ENCODE measurements at regions not wholly inside any gene's neighbourhood (a gene's known extent, or its start where the extent isn't known, plus 50 kb on each side); places are given as distances from the start of the nearest gene placed in this dataset.

DNA sequence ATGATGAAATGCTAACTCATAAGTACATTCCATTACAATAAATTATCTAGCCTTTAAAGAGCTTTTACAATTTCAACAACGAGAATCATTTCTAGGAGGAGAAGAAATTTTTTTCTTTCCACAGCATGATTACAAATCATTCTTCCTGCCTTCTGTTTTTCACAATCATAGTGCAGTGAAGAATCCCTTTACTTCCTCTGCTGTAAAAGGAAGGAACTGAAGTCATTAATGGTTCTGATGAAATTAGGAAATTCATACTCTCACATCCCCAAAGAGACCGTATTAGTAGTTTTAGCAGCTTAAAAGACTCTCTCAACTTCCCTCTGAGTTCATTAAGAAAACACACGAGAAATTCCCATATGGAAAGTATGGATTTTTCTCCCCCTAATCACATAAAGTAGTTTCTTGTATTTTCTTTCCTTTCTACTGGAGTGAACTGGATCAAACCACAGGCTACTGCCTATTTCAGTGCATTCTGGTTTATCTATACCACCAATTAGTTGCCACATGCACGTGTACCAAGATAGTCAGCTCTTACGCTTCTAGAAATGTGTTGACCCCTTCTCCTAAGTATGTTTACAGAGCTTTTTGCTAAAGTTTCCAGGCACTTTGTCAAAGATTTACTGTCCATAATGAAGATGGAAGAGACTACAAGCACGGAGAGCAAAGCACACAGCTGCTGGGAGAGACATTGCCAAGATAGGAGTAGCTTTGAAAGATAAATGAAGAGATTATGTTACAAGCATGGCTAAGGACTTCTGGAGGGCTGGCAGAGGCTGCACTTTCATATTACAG, 58.9 kb upstream of the KITLG start:
- Histone ChIP-seq H3K4me3 (no peak overlapping the region), H3K27me3 (replicated peaks; ENCODE audit: insufficient read depth) (no peaks in the 10 kb centered on the region), H3K27ac (no peak overlapping the region), H3K9me3 (no peaks in the 10 kb centered on the region), H3K4me1 (ENCODE audit: control insufficient read depth in 1 of 2, low read depth in 2 of 2) (no peaks in the 10 kb centered on the region), H3K36me3 (no peaks in the 10 kb centered on the region)
- DNase-seq (ENCODE audit: low spot score) (no peak), ATAC-seq (ENCODE audit: insufficient number of reproducible peaks, low FRiP score, low read depth) (no peak)
- TF ChIP-seq, protein P1, sequence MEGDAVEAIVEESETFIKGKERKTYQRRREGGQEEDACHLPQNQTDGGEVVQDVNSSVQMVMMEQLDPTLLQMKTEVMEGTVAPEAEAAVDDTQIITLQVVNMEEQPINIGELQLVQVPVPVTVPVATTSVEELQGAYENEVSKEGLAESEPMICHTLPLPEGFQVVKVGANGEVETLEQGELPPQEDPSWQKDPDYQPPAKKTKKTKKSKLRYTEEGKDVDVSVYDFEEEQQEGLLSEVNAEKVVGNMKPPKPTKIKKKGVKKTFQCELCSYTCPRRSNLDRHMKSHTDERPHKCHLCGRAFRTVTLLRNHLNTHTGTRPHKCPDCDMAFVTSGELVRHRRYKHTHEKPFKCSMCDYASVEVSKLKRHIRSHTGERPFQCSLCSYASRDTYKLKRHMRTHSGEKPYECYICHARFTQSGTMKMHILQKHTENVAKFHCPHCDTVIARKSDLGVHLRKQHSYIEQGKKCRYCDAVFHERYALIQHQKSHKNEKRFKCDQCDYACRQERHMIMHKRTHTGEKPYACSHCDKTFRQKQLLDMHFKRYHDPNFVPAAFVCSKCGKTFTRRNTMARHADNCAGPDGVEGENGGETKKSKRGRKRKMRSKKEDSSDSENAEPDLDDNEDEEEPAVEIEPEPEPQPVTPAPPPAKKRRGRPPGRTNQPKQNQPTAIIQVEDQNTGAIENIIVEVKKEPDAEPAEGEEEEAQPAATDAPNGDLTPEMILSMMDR (IDR thresholded peaks at IDR 0.05): no peak

DNA sequence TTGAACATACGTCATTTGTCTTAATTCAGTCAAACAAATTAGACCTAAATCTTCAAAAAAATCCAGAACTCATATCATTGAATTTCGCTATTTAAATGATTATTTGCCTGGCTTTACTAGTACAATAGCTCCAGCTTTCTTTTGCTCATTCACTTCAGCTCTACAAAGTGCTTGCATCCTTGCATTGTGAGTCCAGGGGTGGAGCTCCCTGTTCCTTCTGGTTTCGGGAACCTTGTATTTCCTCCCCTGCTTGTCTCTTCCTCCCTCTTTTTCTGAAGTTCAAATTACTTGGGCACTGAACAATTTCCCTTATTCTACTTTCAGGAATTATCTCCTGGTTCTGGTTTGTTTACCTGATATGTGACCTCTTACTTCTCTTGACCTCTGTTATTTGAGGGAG, 58.1 kb upstream of the KITLG start:
- no peaks in the 10 kb centered on the region for H3K27me3 ChIP-seq (replicated peaks; ENCODE audit: insufficient read depth)
- ATAC-seq (ENCODE audit: insufficient number of reproducible peaks, low FRiP score, low read depth) (no peak), DNase-seq (ENCODE audit: low spot score) (no peak)
- no peaks in the 10 kb centered on the region for H3K4me1 ChIP-seq (ENCODE audit: control insufficient read depth in 1 of 2, low read depth in 2 of 2)
- no peaks in the 10 kb centered on the region for H3K9me3 ChIP-seq
- H3K36me3 ChIP-seq: no peaks in the 10 kb centered on the region
- no peak overlapping the region for H3K4me3 ChIP-seq
- H3K27ac ChIP-seq: no peak overlapping the region
- TF ChIP-seq, protein P1 (IDR thresholded peaks at IDR 0.05): no peak

DNA sequence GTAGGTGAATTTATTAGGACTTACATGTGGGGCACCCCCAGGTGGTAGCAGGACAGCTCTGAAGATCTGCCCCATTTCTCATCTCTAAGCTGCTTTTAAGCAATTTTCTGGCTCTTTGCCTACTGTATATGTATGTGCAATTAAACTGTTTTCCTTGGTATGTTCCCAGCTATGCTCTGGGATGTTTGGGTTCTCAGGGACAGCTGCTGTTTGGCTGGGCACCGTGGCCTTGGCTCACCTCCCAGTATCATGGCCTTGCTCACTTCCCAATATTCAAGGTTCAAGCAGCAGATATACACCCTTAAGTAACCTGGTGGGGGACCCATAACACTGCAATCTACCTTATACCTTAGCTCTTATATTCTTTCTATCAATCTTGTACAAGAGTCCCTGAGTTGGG, 53.7 kb upstream of the KITLG start:
- no peak for ATAC-seq (ENCODE audit: insufficient number of reproducible peaks, low FRiP score, low read depth)
- TF ChIP-seq, protein P1 (IDR thresholded peaks at IDR 0.05): no peak

DNA sequence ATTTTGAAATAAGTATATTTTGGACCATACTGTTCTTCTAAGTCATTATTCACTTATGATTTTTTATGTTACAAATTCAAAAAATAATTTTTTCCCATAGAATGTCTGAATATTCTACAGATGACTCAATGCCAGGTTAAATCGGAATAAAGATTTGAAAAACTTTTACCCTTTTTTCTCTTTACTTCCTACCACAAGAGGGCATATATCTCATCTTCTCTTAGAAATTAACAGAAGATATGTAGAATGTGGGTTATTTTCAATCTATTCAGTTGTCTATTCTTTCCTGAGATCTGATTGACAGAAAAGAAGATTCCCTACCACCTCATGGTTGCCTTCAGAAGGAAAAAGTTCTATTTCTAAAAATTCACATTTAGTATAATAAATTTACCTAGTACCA, 53.0 kb upstream of the KITLG start:
- ATAC-seq (ENCODE audit: insufficient number of reproducible peaks, low FRiP score, low read depth) (no peak), DNase-seq (ENCODE audit: low spot score) (no peak)
- Histone ChIP-seq H3K4me3 (no peak overlapping the region), H3K4me1 (ENCODE audit: control insufficient read depth in 1 of 2, low read depth in 2 of 2) (no peaks in the 10 kb centered on the region), H3K9me3 (no peaks in the 10 kb centered on the region), H3K36me3 (no peaks in the 10 kb centered on the region), H3K27ac (no peak overlapping the region), H3K27me3 (replicated peaks; ENCODE audit: insufficient read depth) (no peaks in the 10 kb centered on the region)
- TF ChIP-seq, protein P1 (IDR thresholded peaks at IDR 0.05): no peak

More for the DNA sequence above, 53.7 kb upstream of the KITLG start:
- no peak for DNase-seq (ENCODE audit: low spot score)
- H3K4me1 ChIP-seq (ENCODE audit: control insufficient read depth in 1 of 2, low read depth in 2 of 2): no peaks in the 10 kb centered on the region
- H3K27ac ChIP-seq: no peak overlapping the region
- no peaks in the 10 kb centered on the region for H3K9me3 ChIP-seq
- H3K4me3 ChIP-seq: no peak overlapping the region
- no peaks in the 10 kb centered on the region for H3K27me3 ChIP-seq (replicated peaks; ENCODE audit: insufficient read depth)
- H3K36me3 ChIP-seq: no peaks in the 10 kb centered on the region

DNA sequence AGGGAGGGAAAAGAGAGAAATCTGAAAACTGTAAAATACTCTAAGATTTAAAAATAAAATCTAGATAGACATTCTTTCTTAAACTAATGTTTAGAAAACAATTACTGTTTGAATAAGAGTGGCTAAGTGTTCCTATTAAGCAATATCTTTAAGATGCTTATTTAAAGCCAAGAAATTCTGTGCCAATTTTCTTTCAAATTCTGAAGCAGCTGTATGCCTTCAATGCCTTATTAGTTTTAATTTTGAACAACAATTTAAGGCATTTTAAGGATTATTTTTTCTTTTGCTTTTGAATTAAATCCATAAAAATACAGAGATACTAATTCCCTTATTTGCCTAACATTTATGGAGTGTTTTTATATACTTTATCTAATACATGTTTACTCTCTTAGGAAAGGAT, 50.3 kb upstream of the KITLG start:
- Histone ChIP-seq H3K36me3 (no peaks in the 10 kb centered on the region), H3K4me3 (no peak overlapping the region), H3K27ac (no peak overlapping the region), H3K27me3 (replicated peaks; ENCODE audit: insufficient read depth) (no peaks in the 10 kb centered on the region), H3K9me3 (no peaks in the 10 kb centered on the region), H3K4me1 (ENCODE audit: control insufficient read depth in 1 of 2, low read depth in 2 of 2) (no peaks in the 10 kb centered on the region)
- DNase-seq (ENCODE audit: low spot score) (no peak), ATAC-seq (ENCODE audit: insufficient number of reproducible peaks, low FRiP score, low read depth) (no peak)
- TF ChIP-seq, protein P1 (IDR thresholded peaks at IDR 0.05): no peak

All from thoracic aorta (tissue), 2 donors.